ENCODE measurements at regions not wholly inside any gene's neighbourhood (a gene's known extent, or its start where the extent isn't known, plus 50 kb on each side); places are given as distances from the start of the nearest gene placed in this dataset.

DNA sequence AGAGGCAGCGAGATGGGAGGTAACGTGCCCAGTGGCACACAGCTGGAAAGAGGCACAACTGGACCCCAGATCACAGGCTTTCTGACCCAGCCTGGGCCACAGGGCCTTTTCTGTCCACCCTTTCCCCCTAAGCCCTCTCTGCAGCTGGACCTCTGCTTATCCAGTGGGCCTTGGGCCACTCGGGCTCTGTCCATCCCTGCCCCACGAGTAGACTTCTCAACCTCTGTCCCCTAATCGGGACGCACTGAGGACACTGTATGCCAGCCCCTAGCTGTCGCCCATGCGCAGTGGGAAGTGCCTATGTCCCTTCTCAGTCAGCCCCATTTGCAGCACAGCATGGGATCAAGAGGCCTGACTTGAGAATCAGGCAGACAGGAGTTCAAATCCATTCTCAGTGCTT lies 65.6 kb upstream of the NEURL1B start:
- H3K9me3 ChIP-seq (ENCODE audit: control insufficient read depth, insufficient read depth, low read length) = no peaks in the 10 kb centered on the region
- intact Hi-C loops (cut with micrococcal nuclease) = no loop called here
- H3K27ac ChIP-seq (ENCODE audit: low read length) = no peak overlapping the region
- WGBS (ENCODE audit: insufficient coverage) = 85% methylated on average over 8 of the region's 8 CpGs
- H3K4me1 ChIP-seq (ENCODE audit: control insufficient read depth, insufficient read depth, low read length) = no peaks in the 10 kb centered on the region
- H3K27ac Mint-ChIP-seq = no peak overlapping the region
- no peak for ATAC-seq
- no peaks in the 10 kb centered on the region for H3K36me3 Mint-ChIP-seq
- no peaks in the 10 kb centered on the region for H3K9me3 Mint-ChIP-seq
- peaks cover 0 to 20% of the 10 kb centered on the region in 2 donors for H3K27me3 Mint-ChIP-seq (ENCODE audit: low read depth in 2 of 2)
- no peak for DNase-seq
- no peaks in the 10 kb centered on the region for H3K27me3 ChIP-seq (ENCODE audit: control insufficient read depth, insufficient read depth, low read length)
- no peaks in the 10 kb centered on the region for H3K4me1 Mint-ChIP-seq
- no peak overlapping the region for H3K4me3 ChIP-seq (ENCODE audit: low read length)
- no peaks in the 10 kb centered on the region for H3K36me3 ChIP-seq (ENCODE audit: control insufficient read depth, insufficient read depth, low read length)
- TF ChIP-seq, protein P1, sequence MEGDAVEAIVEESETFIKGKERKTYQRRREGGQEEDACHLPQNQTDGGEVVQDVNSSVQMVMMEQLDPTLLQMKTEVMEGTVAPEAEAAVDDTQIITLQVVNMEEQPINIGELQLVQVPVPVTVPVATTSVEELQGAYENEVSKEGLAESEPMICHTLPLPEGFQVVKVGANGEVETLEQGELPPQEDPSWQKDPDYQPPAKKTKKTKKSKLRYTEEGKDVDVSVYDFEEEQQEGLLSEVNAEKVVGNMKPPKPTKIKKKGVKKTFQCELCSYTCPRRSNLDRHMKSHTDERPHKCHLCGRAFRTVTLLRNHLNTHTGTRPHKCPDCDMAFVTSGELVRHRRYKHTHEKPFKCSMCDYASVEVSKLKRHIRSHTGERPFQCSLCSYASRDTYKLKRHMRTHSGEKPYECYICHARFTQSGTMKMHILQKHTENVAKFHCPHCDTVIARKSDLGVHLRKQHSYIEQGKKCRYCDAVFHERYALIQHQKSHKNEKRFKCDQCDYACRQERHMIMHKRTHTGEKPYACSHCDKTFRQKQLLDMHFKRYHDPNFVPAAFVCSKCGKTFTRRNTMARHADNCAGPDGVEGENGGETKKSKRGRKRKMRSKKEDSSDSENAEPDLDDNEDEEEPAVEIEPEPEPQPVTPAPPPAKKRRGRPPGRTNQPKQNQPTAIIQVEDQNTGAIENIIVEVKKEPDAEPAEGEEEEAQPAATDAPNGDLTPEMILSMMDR (IDR thresholded peaks at IDR 0.05) = no peak
- no peak overlapping the region for H3K4me3 Mint-ChIP-seq

DNA sequence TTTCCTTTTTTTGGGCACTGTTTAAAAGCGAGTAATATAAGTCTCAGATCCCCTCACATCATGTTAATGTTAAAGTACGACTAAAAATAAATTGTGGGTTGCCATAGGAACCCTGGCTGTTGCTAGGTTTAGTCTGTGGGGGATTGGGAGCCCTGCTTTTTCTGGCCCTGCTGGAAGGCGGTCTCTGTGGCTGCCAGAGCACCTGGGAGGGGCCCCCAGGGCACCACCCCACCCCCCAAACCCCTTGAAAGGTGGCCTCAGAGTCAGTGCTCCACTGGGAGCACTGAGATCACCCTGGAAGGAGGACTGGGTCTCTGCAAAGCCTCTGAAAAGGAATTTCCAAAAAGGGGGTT lies 66.2 kb upstream of the NEURL1B start:
- no peak overlapping the region for H3K27ac Mint-ChIP-seq
- no peaks in the 10 kb centered on the region for H3K36me3 Mint-ChIP-seq

DNA sequence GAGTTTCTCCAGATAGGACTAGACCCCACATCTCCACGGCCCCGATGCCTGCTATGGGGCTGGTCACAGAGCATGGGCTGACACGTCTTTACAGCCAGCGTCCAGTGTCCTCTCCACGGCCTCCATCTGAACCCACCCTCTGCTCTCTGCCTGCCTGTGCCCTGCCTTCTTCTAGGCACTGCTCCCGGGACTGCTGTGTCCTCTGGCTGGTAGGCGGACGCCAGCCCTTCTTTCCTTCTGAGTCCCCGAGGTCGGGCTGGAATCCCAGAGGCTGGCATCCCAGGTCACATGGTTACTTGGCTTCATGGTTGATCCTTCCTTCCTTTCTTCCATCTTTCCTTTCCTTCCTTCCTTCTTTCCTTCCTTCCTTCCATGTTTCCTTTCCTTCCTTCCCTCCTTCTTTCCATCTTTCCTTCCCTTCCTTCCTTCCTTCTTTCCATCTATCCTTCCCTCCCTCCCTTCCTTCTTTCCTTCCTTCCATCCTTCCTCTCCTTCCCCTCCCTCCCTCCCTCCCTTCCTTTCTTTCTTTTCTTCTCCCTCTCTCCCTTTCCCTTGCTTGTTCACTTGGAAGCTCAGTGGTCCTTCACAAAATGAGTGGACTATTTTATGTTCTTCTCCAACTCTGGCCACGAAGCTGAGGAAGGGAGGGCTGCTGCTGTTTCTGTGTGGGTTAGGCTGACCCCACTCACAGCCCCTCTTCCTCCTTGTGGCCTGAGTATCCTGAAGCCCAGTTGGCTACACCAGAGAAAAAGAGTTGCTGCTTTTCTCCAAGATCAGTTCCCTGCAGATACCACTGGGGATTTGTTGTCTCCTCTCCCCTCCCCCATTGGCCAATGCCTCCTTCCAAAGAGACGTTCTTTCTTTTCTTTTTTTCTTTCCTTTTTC lies 66.8 kb upstream of the NEURL1B start:
- Histone ChIP-seq H3K27ac (ENCODE audit: low read length) (no peak overlapping the region), H3K36me3 (ENCODE audit: control insufficient read depth, insufficient read depth, low read length) (no peaks in the 10 kb centered on the region), H3K27me3 (ENCODE audit: control insufficient read depth, insufficient read depth, low read length) (no peaks in the 10 kb centered on the region), H3K4me3 (ENCODE audit: low read length) (no peak overlapping the region), H3K9me3 (ENCODE audit: control insufficient read depth, insufficient read depth, low read length) (no peaks in the 10 kb centered on the region), H3K4me1 (ENCODE audit: control insufficient read depth, insufficient read depth, low read length) (no peaks in the 10 kb centered on the region)
- TF ChIP-seq, protein P1 (IDR thresholded peaks at IDR 0.05) = no peak
- Mint-ChIP-seq H3K27me3 (ENCODE audit: low read depth in 2 of 2) (peaks cover 0 to 13% of the 10 kb centered on the region in 2 donors), H3K36me3 (no peaks in the 10 kb centered on the region), H3K27ac (no peak overlapping the region), H3K9me3 (no peaks in the 10 kb centered on the region), H3K4me3 (no peak overlapping the region), H3K4me1 (no peaks in the 10 kb centered on the region)
- WGBS (ENCODE audit: insufficient coverage) = 81% methylated on average over 12 of the region's 12 CpGs
- no peak for DNase-seq
- intact Hi-C loops (cut with micrococcal nuclease) = no loop called here
- no peak for ATAC-seq

More for the DNA sequence above, 66.2 kb upstream of the NEURL1B start:
- ATAC-seq (no peak), DNase-seq (no peak)
- intact Hi-C loops (cut with micrococcal nuclease) = no loop called here
- TF ChIP-seq, protein P1 (IDR thresholded peaks at IDR 0.05) = no peak
- peaks cover 0 to 14% of the 10 kb centered on the region in 2 donors for H3K27me3 Mint-ChIP-seq (ENCODE audit: low read depth in 2 of 2)
- Histone ChIP-seq H3K36me3 (ENCODE audit: control insufficient read depth, insufficient read depth, low read length) (no peaks in the 10 kb centered on the region), H3K4me3 (ENCODE audit: low read length) (no peak overlapping the region), H3K27me3 (ENCODE audit: control insufficient read depth, insufficient read depth, low read length) (no peaks in the 10 kb centered on the region), H3K9me3 (ENCODE audit: control insufficient read depth, insufficient read depth, low read length) (no peaks in the 10 kb centered on the region), H3K4me1 (ENCODE audit: control insufficient read depth, insufficient read depth, low read length) (no peaks in the 10 kb centered on the region), H3K27ac (ENCODE audit: low read length) (no peak overlapping the region)
- no peak overlapping the region for H3K4me3 Mint-ChIP-seq
- H3K9me3 Mint-ChIP-seq = no peaks in the 10 kb centered on the region
- H3K4me1 Mint-ChIP-seq = no peaks in the 10 kb centered on the region
- 25% methylated on average over 2 of the region's 3 CpGs for WGBS (ENCODE audit: insufficient coverage)

All from natural killer cell (primary cell).